Skeletal muscle tissue (tissue), 3 donors: ENCODE measurements at regions not wholly inside any gene's neighbourhood (a gene's known extent, or its start where the extent isn't known, plus 50 kb on each side); places are given as distances from the start of the nearest gene placed in this dataset.
A peak's percentile ranks its signal among the peaks of the same experiment; 100 is the strongest.

Source experiments
- H3K27ac ChIP-seq: one replicate; pipeline ENCODE4 v1.7.0; 2013; ENCODE audit warnings: mild to moderate bottlenecking, low read depth, low read length, inconsistent platforms
- H3K27me3 ChIP-seq, 3 donors: one replicate each; pipeline ENCODE4 v1.7.0; 2013; ENCODE audit warnings: low read length in 3 of 3; ENCODE audit not compliant: control insufficient read depth in 3 of 3, insufficient read depth in 3 of 3
- H3K36me3 ChIP-seq, 3 donors: one replicate each; pipeline ENCODE4 v1.7.0; 2013; ENCODE audit warnings: low read length in 3 of 3; ENCODE audit not compliant: control insufficient read depth in 3 of 3, insufficient read depth in 3 of 3
- H3K4me1 ChIP-seq, 3 donors: one replicate each; pipeline ENCODE4 v1.7.0; 2013; ENCODE audit warnings: low read length in 3 of 3, mild to moderate bottlenecking in 3 of 3; ENCODE audit not compliant: control insufficient read depth in 3 of 3, insufficient read depth in 3 of 3
- H3K4me3 ChIP-seq, 3 donors: one replicate each; pipeline ENCODE4 v1.7.0; 2013; ENCODE audit warnings: low read length in 3 of 3
- H3K9ac ChIP-seq, 3 donors: one replicate each; pipeline ENCODE4 v1.7.0; 2013; ENCODE audit warnings: low read length in 3 of 3, mild to moderate bottlenecking in 3 of 3, moderate library complexity in 2 of 3, low read depth in 1 of 3
- H3K9me3 ChIP-seq, 3 donors: one replicate each; pipeline ENCODE4 v1.7.0; 2013; ENCODE audit warnings: low read length in 3 of 3; ENCODE audit not compliant: control insufficient read depth in 3 of 3
- donor health status: Osteomylitis.

- peaks cover 0 to 5% (median 4%) of the 10 kb centered on the region in 3 donors for H3K4me1 ChIP-seq
- no peak overlapping the region for H3K27ac ChIP-seq
- peak overlapping the region in 1 of 3 donors; percentile 46 for H3K9ac ChIP-seq
- peak overlapping the region in 2 of 3 donors; percentile 7 to 24 for H3K4me3 ChIP-seq
- H3K36me3 ChIP-seq = no peaks in the 10 kb centered on the region
- no peaks in the 10 kb centered on the region for H3K9me3 ChIP-seq
- no peaks in the 10 kb centered on the region for H3K27me3 ChIP-seq
Observed at GRCh38 chr18:42298759-42299675, 344.0 kb downstream of the PIK3C3 start.

DNA sequence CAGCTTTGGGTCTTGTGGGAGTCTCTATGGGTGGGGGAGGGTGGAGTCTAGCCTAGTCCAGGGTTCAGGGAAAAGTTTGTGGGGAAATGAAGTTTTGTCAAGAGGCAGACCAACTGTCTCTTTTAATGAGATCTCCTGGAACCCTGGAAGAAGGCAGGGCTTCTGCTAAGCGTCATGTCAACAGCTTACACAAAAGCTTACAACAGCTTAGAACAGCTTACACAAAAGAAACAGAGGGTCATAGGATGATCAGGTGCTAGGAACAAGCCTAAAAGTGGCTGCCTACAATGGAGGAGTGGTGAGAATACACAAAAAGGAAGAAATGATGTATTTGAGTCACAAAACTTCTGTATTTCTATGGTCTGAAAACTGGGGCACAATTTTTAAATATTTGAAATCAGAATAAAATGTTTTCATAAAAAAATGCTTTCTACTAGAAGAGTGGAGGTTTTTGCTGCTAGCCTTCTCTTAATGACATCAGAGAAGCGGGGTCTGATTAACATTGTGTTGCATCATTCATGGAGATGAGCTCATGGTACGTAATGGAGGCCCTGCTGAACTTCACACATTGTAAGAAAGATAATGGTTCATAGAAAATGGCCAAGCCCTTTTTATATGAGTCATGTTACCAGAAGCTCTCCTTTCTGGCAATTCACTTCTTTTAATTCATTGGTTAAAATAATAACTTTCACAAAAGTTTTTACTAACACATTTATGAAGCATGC, 351.0 kb downstream of the PIK3C3 start:
- H3K9me3 ChIP-seq = no peaks in the 10 kb centered on the region
- no peaks in the 10 kb centered on the region for H3K4me1 ChIP-seq
- no peak overlapping the region for H3K4me3 ChIP-seq
- H3K27me3 ChIP-seq = no peaks in the 10 kb centered on the region
- no peaks in the 10 kb centered on the region for H3K36me3 ChIP-seq
- no peak overlapping the region for H3K9ac ChIP-seq
- H3K27ac ChIP-seq = no peak overlapping the region

GRCh38 chr18:42306594-42306980, 351.6 kb downstream of the PIK3C3 start:
- no peaks in the 10 kb centered on the region for H3K27me3 ChIP-seq

DNA sequence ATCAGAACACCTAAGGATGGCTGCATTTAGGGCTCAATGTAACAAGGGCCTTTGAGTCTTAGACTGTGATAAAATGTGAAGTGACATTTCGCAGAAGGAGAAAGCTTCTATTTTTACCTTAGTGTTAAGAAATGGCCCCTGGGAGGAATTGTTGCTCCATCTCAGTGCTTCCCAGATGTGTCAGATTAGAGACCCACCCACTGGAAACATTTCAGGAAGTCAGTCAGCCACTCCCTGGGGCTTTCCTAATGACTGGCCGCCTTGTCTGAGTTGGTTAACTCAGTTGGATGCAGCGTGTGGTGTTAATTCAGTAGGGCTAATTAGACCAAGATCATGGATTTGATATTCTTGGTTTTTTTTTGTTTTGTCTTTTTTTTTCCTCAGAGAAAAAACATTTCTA, 355.9 kb downstream of the PIK3C3 start:
- Histone ChIP-seq H3K9ac (no peak overlapping the region), H3K4me1 (no peaks in the 10 kb centered on the region), H3K27ac (no peak overlapping the region), H3K4me3 (no peak overlapping the region), H3K36me3 (no peaks in the 10 kb centered on the region), H3K9me3 (no peaks in the 10 kb centered on the region), H3K27me3 (no peaks in the 10 kb centered on the region)

More at GRCh38 chr18:42306594-42306980, 351.6 kb downstream of the PIK3C3 start:
- no peak overlapping the region for H3K9ac ChIP-seq
- H3K9me3 ChIP-seq = no peaks in the 10 kb centered on the region
- no peak overlapping the region for H3K4me3 ChIP-seq
- H3K4me1 ChIP-seq = no peaks in the 10 kb centered on the region
- no peak overlapping the region for H3K27ac ChIP-seq
- no peaks in the 10 kb centered on the region for H3K36me3 ChIP-seq

DNA sequence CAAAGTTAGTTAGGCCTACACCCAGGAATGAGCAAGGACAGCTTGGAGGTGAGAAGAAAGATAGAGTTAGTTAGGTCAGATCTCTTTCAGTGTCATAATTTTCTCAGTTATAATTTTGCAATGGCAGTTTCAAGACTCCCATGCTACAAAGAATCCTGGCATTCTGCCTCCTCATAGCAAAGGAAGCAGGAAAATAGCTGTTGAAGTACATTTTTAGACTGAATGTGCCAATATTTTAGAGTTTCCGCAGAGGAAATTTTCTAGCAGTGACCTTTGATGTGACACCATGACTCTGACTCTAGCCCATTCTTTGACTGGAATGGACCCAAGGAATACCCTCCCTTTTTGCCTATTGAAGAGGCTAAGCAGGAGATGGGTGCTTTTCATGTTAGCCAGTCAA, 371.7 kb downstream of the PIK3C3 start:
- no peaks in the 10 kb centered on the region for H3K36me3 ChIP-seq
- no peak overlapping the region for H3K4me3 ChIP-seq
- H3K9me3 ChIP-seq = no peaks in the 10 kb centered on the region
- no peak overlapping the region for H3K27ac ChIP-seq
- no peaks in the 10 kb centered on the region for H3K27me3 ChIP-seq
- no peak overlapping the region for H3K9ac ChIP-seq
- H3K4me1 ChIP-seq = peaks cover 0 to 3% (median 0%) of the 10 kb centered on the region in 3 donors

- no peaks in the 10 kb centered on the region for H3K36me3 ChIP-seq
- no peaks in the 10 kb centered on the region for H3K9me3 ChIP-seq
- H3K9ac ChIP-seq = no peak overlapping the region
- no peak overlapping the region for H3K27ac ChIP-seq
- H3K4me3 ChIP-seq = no peak overlapping the region
- H3K27me3 ChIP-seq = no peaks in the 10 kb centered on the region
- peaks cover 0 to 3% (median 0%) of the 10 kb centered on the region in 3 donors for H3K4me1 ChIP-seq
Observed at GRCh38 chr18:42328931-42329330, 373.9 kb downstream of the PIK3C3 start.

DNA sequence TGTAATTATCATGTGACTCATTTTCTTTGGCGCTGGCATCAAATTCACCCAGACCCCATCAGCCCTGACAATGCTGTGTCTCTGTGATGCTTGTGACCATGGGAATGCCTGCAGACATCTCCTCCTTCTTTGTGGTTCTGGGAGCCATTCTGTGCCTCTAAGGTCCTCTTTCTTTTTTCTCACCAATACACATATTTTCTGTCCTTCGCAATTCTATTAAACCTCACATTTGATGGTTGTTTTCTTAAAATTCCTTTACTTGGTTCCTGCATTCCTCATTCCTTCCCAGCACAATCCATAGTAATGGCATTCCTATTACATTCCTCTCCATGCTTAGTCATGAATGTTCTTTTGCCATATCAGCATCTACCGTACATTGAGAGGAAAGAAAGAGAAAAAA, 375.3 kb downstream of the PIK3C3 start:
- H3K4me1 ChIP-seq = peaks cover 0 to 3% (median 0%) of the 10 kb centered on the region in 3 donors
- H3K9me3 ChIP-seq = no peaks in the 10 kb centered on the region
- no peaks in the 10 kb centered on the region for H3K27me3 ChIP-seq
- H3K4me3 ChIP-seq = no peak overlapping the region
- no peak overlapping the region for H3K27ac ChIP-seq
- no peak overlapping the region for H3K9ac ChIP-seq
- H3K36me3 ChIP-seq = no peaks in the 10 kb centered on the region

DNA sequence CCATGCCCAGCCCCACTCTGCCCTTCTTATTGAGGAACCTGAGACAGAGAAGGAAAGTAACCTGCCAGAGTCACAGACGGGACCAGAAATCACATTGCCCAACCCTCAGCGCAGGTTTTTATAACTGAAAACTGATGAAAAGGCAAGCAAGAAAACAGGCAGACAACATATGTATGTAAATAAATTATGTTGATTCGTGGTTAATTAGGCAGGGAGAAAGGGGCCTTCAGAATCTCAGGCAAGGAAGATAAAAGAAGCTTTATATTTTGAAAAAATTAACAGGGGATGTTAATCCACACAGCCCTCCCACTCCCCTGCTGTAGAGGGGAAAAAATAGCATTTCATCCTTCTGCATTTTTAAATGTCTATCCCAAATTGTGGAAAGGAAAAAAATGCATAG, 378.5 kb downstream of the PIK3C3 start:
- no peak overlapping the region for H3K9ac ChIP-seq
- H3K27me3 ChIP-seq = no peaks in the 10 kb centered on the region
- H3K27ac ChIP-seq = no peak overlapping the region
- H3K9me3 ChIP-seq = no peaks in the 10 kb centered on the region
- no peaks in the 10 kb centered on the region for H3K36me3 ChIP-seq
- no peak overlapping the region for H3K4me3 ChIP-seq
- H3K4me1 ChIP-seq = no peaks in the 10 kb centered on the region

- H3K27ac ChIP-seq = no peak overlapping the region
- no peaks in the 10 kb centered on the region for H3K4me1 ChIP-seq
- H3K27me3 ChIP-seq = no peaks in the 10 kb centered on the region
- no peaks in the 10 kb centered on the region for H3K36me3 ChIP-seq
- no peaks in the 10 kb centered on the region for H3K9me3 ChIP-seq
- no peak overlapping the region for H3K4me3 ChIP-seq
- no peak overlapping the region for H3K9ac ChIP-seq
Observed at GRCh38 chr18:42334931-42335330, 379.9 kb downstream of the PIK3C3 start.

DNA sequence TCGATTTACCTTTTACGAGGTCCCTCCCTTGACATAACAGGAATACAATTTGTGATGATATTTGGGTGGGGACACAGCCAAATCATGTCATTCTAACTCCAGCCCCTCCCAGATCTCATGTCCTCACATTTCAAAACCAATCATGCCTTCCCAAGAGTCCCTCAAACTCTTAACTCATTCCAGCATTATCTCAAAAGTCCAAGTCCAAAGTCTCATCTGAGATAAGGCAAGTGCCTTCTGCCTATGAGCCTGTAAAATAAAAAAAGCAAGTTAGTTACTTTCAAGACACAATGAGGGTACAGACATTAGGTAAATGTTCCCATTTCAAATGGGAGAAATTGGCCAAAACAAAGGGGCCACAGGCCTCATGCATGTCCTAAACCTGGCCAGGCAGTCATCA, 381.1 kb downstream of the PIK3C3 start:
- Histone ChIP-seq H3K9me3 (no peaks in the 10 kb centered on the region), H3K4me3 (no peak overlapping the region), H3K27ac (no peak overlapping the region)

More for the DNA sequence above, 381.1 kb downstream of the PIK3C3 start:
- Histone ChIP-seq H3K4me1 (no peaks in the 10 kb centered on the region), H3K27me3 (no peaks in the 10 kb centered on the region), H3K36me3 (no peaks in the 10 kb centered on the region), H3K9ac (no peak overlapping the region)
